SK-N-SH (cell line): ENCODE measurements at regions not wholly inside any gene's neighbourhood (a gene's known extent, or its start where the extent isn't known, plus 50 kb on each side); places are given as distances from the start of the nearest gene placed in this dataset.

Source experiments
- CTCF ChIA-PET: fragments of 300-600, 350-600 bp; formaldehyde crosslinking; extraction: SDS; loops from one replicate; lab custom pipeline; 2021; lab: Yijun Ruan, JAX
- POLR2A ChIA-PET: fragments of 350-600 bp; sonication (Branson Sonifier 250); formaldehyde crosslinking; extraction: SDS; loops from one replicate; lab custom pipeline; 2020; ENCODE audit warnings: antibody characterized with exemption, inconsistent platforms; lab: Yijun Ruan, JAX
- DNase-seq: peaks from one replicate; pipeline ENCODE4 v3.0.0; 2012
- H2AFZ ChIP-seq: fragments of 200-600 bp; sonication (generic); 2 replicates; pipeline ENCODE4 v1.8.1; 2016; ENCODE audit warnings: antibody characterized with exemption, mild to moderate bottlenecking, low read depth
- H3F3A ChIP-seq: fragments of 200-600 bp; sonication (generic); replicated peaks from 2 replicates; pipeline ENCODE3; 2016; ENCODE audit warnings: antibody characterized with exemption, mild to moderate bottlenecking; ENCODE audit not compliant: insufficient read depth
- H3K27ac ChIP-seq, 2 experiments: fragments of 200-500 bp in 1 of 2; fragments of 200-600 bp in 1 of 2; sonication (Bioruptor generic) in 1 of 2; sonication (generic), shearing (Covaris generic) in 1 of 2; 2 replicates each; pipeline versions ENCODE4 v1.5.1 to v1.6.1; 2014 to 2016; ENCODE audit warnings: low read depth in 2 of 2, inconsistent platforms in 1 of 2, low read length in 1 of 2, mild to moderate bottlenecking in 1 of 2, mixed read lengths in 1 of 2
- H3K27me3 ChIP-seq: fragments of 200-600 bp; sonication (generic), shearing (Covaris generic); 2 replicates; pipeline ENCODE4 v1.6.1; 2016; ENCODE audit warnings: mixed run types; ENCODE audit not compliant: insufficient read depth
- H3K36me3 ChIP-seq, 2 experiments: fragments of 200-500 bp in 1 of 2; fragments of 200-600 bp in 1 of 2; sonication (Bioruptor generic) in 1 of 2; sonication (generic) in 1 of 2; replicated peaks in 1 of 2; 2 replicates each; pipeline versions ENCODE3 to v1.5.1; 2014 to 2016; ENCODE audit warnings: low read length in 1 of 2, mild to moderate bottlenecking in 1 of 2; ENCODE audit not compliant: insufficient read depth in 2 of 2, control insufficient read depth in 1 of 2
- H3K4me1 ChIP-seq, 2 experiments: fragments of 200-500 bp in 1 of 2; fragments of 200-600 bp in 1 of 2; sonication (Bioruptor generic) in 1 of 2; sonication (generic), shearing (Covaris generic) in 1 of 2; 2 replicates each; pipeline versions ENCODE4 v1.5.1 to v1.6.1; 2014 to 2016; ENCODE audit warnings: low read depth in 1 of 2, low read length in 1 of 2, mixed run types in 1 of 2; ENCODE audit not compliant: insufficient read depth in 2 of 2, control insufficient read depth in 1 of 2
- H3K4me2 ChIP-seq: fragments of 200-600 bp; sonication (generic), shearing (Covaris generic); 2 replicates; pipeline ENCODE4 v1.6.1; 2017; ENCODE audit warnings: mixed run types
- H3K4me3 ChIP-seq, 2 experiments: fragments of 200-500 bp in 1 of 2; fragments of 200-600 bp in 1 of 2; sonication (Bioruptor generic) in 1 of 2; sonication (generic), shearing (Covaris generic) in 1 of 2; 2 replicates each; pipeline versions ENCODE4 v1.5.1 to v1.8.1; 2014 to 2016; ENCODE audit warnings: low read depth in 2 of 2, inconsistent platforms in 1 of 2, low read length in 1 of 2, mild to moderate bottlenecking in 1 of 2, mixed read lengths in 1 of 2, moderate library complexity in 1 of 2
- H3K79me2 ChIP-seq: fragments of 200-600 bp; sonication (generic); 2 replicates; pipeline ENCODE4 v1.8.1; 2017; ENCODE audit warnings: mild to moderate bottlenecking; ENCODE audit not compliant: insufficient read depth
- H3K9ac ChIP-seq: fragments of 200-600 bp; sonication (generic); 2 replicates; pipeline ENCODE4 v1.6.1; 2017; ENCODE audit warnings: mixed run types
- H3K9me2 ChIP-seq: fragments of 200-600 bp; sonication (generic); 2 replicates; pipeline ENCODE4 v1.6.1; 2017; ENCODE audit warnings: mixed run types
- H3K9me3 ChIP-seq: fragments of 200-600 bp; sonication (generic); 2 replicates; pipeline ENCODE4 v1.6.1; 2017; ENCODE audit warnings: mixed run types, mild to moderate bottlenecking, moderate library complexity
- H4K20me1 ChIP-seq: fragments of 200-600 bp; sonication (generic); 2 replicates; pipeline ENCODE4 v1.6.1; 2017; ENCODE audit warnings: mild to moderate bottlenecking, mixed run types; ENCODE audit not compliant: insufficient read depth
- CHD2 ChIP-seq: fragments of 150-350 bp; IDR thresholded peaks from 2 replicates; pipeline ENCODE4 v1.6.1; 2018; ENCODE audit warnings: low read length; ENCODE audit not compliant: partially characterized antibody
- GABPA ChIP-seq: IDR thresholded peaks from 2 replicates; pipeline ENCODE4 v1.4.0; 2012; ENCODE audit warnings: low read depth, mild to moderate bottlenecking
- MAX ChIP-seq: IDR thresholded peaks from 2 replicates; pipeline ENCODE4 v1.4.0; 2012; ENCODE audit warnings: low read depth
- NFIC ChIP-seq: IDR thresholded peaks from 2 replicates; pipeline ENCODE4 v1.4.0; 2012; ENCODE audit warnings: borderline replicate concordance
- SIN3A ChIP-seq: IDR thresholded peaks from 2 replicates; pipeline ENCODE4 v1.6.1; 2012; ENCODE audit warnings: low read depth, mild to moderate bottlenecking, low read length, moderate library complexity, borderline replicate concordance
- TAF1 ChIP-seq: IDR thresholded peaks from 2 replicates; pipeline ENCODE4 v1.6.1; 2012; ENCODE audit warnings: low read depth, mild to moderate bottlenecking, low read length, moderate library complexity, borderline replicate concordance
- TEAD4 ChIP-seq: IDR thresholded peaks from 2 replicates; pipeline ENCODE4 v1.4.0; 2012; ENCODE audit warnings: mild to moderate bottlenecking, borderline replicate concordance; ENCODE audit not compliant: insufficient read depth
- USF1 ChIP-seq: IDR thresholded peaks from 2 replicates; pipeline ENCODE4 v1.4.0; 2012; ENCODE audit warnings: low read depth, borderline replicate concordance
- USF2 ChIP-seq: fragments of 150-350 bp; IDR thresholded peaks from 2 replicates; pipeline ENCODE4 v1.6.1; 2017; ENCODE audit warnings: antibody characterized with exemption, low read length, low read depth, borderline replicate concordance
- WGBS: methylation state at CpG from one replicate; pipeline ENCODE4 v1.1.6; 2017; ENCODE audit warnings: low lambda C conversion rate; 5-methylcytosine and 5-hydroxymethylcytosine counted together

GRCh38 chr6:71603021-71603420 lies 283.3 kb upstream of the RIMS1 start:
- no peaks in the 10 kb centered on the region for H3K36me3 ChIP-seq
- H3K27ac ChIP-seq, result no peak overlapping the region
- H3K4me1 ChIP-seq, result no peaks in the 10 kb centered on the region; a peak in 1 of 4 replicates
- no peaks in the 10 kb centered on the region for H3K9me3 ChIP-seq
- no peaks in the 10 kb centered on the region for H3K27me3 ChIP-seq
- H3K9me2 ChIP-seq, result no peaks in the 10 kb centered on the region
- H3F3A ChIP-seq, result no peaks in the 10 kb centered on the region
- no peak overlapping the region for H3K4me2 ChIP-seq
- H3K9ac ChIP-seq, result no peak overlapping the region
- H2AFZ ChIP-seq, result no peak overlapping the region
- H4K20me1 ChIP-seq, result no peaks in the 10 kb centered on the region
- DNase-seq, result no peak
- CTCF ChIA-PET, result no interaction called here
- H3K79me2 ChIP-seq, result no peaks in the 10 kb centered on the region
- no peak overlapping the region for H3K4me3 ChIP-seq
- POLR2A ChIA-PET, result no interaction called here
- TF ChIP-seq USF2, result no peak
- TF ChIP-seq SIN3A, result no peak
- TF ChIP-seq MAX, result no peak
- no peak for TF ChIP-seq USF1

- Histone ChIP-seq H3K27ac (no peak overlapping the region), H3K4me3 (no peak overlapping the region), H3K36me3 (no peaks in the 10 kb centered on the region), H3K4me1 (no peaks in the 10 kb centered on the region), H3K79me2 (no peaks in the 10 kb centered on the region), H3K4me2 (no peak overlapping the region), H3K27me3 (no peaks in the 10 kb centered on the region; the same call in 1 of the 2 replicates), H3F3A (no peaks in the 10 kb centered on the region), H2AFZ (no peak overlapping the region), H4K20me1 (no peaks in the 10 kb centered on the region), H3K9ac (no peak overlapping the region), H3K9me2 (no peaks in the 10 kb centered on the region), H3K9me3 (no peaks in the 10 kb centered on the region)
- CTCF ChIA-PET, result no interaction called here
- POLR2A ChIA-PET, result no interaction called here
- TF ChIP-seq CHD2 (no peak), TEAD4 (no peak), TAF1 (no peak), GABPA (no peak), NFIC (no peak), USF1 (no peak)
- no peak for DNase-seq
- WGBS, result 35% methylated on average over 1 of the region's 1 CpG
Measured at GRCh38 chr6:71608646-71609045, 277.7 kb upstream of the RIMS1 start.
